ENCODE measurements at regions not wholly inside any gene's neighbourhood (a gene's known extent, or its start where the extent isn't known, plus 50 kb on each side); places are given as distances from the start of the nearest gene placed in this dataset.

GRCh38 chr4:20126906-20127305 lies 124.8 kb upstream of the SLIT2 start:
- Histone ChIP-seq H3K27ac (ENCODE audit: control insufficient read depth, insufficient read depth) (no peak overlapping the region), H3K9ac (ENCODE audit: control insufficient read depth, insufficient read depth, low read length) (no peak overlapping the region), H4K20me1 (ENCODE audit: control insufficient read depth, insufficient read depth) (no peaks in the 10 kb centered on the region), H2AFZ (ENCODE audit: control insufficient read depth, low read depth, low read length) (no peak overlapping the region), H3K79me2 (ENCODE audit: control insufficient read depth, insufficient read depth, low read length) (no peaks in the 10 kb centered on the region), H3K4me3 (no peak overlapping the region), H3K9me3 (replicated peaks; ENCODE audit: control insufficient read depth, insufficient read depth, low read length) (no peaks in the 10 kb centered on the region), H3K4me1 (ENCODE audit: control insufficient read depth, insufficient read depth, low read length) (no peaks in the 10 kb centered on the region), H3K36me3 (ENCODE audit: control insufficient read depth in 2 of 2, insufficient read depth in 2 of 2, low read length in 1 of 2) (no peaks in the 10 kb centered on the region), H3K27me3 (replicated peaks in 1 of 2; ENCODE audit: control insufficient read depth in 2 of 2, insufficient read depth in 2 of 2, low read length in 1 of 2) (no peaks in the 10 kb centered on the region), H3K4me2 (ENCODE audit: control insufficient read depth, insufficient read depth) (no peak overlapping the region)
- CTCF ChIA-PET: no interaction called here
- in situ Hi-C loops (cut with MboI): no loop called here
- FAIRE-seq: no peak
- no peak for ATAC-seq
- TF ChIP-seq YY1 (IDR thresholded peaks at IDR 0.05; ENCODE audit: low read depth, low read length) (no peak), CEBPB (IDR thresholded peaks at IDR 0.05; ENCODE audit: borderline replicate concordance in 1 of 2, low read depth in 2 of 2, low read length in 2 of 2) (no peak), ZNF384 (IDR thresholded peaks at IDR 0.05; ENCODE audit: borderline replicate concordance, low read depth, low read length) (no peak), IRF5 (IDR thresholded peaks at IDR 0.05; ENCODE audit: borderline replicate concordance) (no peak), BACH1 (IDR thresholded peaks at IDR 0.05; ENCODE audit: borderline replicate concordance) (no peak), TCF7 (IDR thresholded peaks at IDR 0.05; ENCODE audit: borderline replicate concordance) (no peak), FOXM1 (IDR thresholded peaks at IDR 0.05; ENCODE audit: low read depth, low read length) (no peak), USF2 (IDR thresholded peaks at IDR 0.05; ENCODE audit: borderline replicate concordance, low read depth, low read length) (no peak), RCOR1 (conservative IDR thresholded peaks at IDR 0.05; ENCODE audit: low read depth, low read length) (no peak), RAD51 (IDR thresholded peaks at IDR 0.05) (no peak), CBX3 (IDR thresholded peaks at IDR 0.05; ENCODE audit: borderline replicate concordance, low read depth) (no peak), E2F8 (IDR thresholded peaks at IDR 0.05; ENCODE audit: low read depth, partially characterized antibody) (no peak)
- intact Hi-C loops (cut with micrococcal nuclease; ENCODE audit: unreplicated experiment): no loop called here
- 38% methylated on average over 1 of the region's 1 CpG for WGBS (ENCODE audit: insufficient coverage, insufficient replicate concordance, low lambda C conversion rate, missing lambda C conversion rate)
- POLR2A ChIA-PET: no interaction called here
- BruUV-seq (replicated peaks): no TSS peak
- RAD21 ChIA-PET (ENCODE audit: unreplicated experiment): no interaction called here
- no peak for DNase-seq (ENCODE audit: low read depth, low spot score)
- SMC1A ChIA-PET (ENCODE audit: uncharacterized antibody, unreplicated experiment): no interaction called here

Measured in GM12878 (cell line).